ENCODE measurements at regions not wholly inside any gene's neighbourhood (a gene's known extent, or its start where the extent isn't known, plus 50 kb on each side); places are given as distances from the start of the nearest gene placed in this dataset.

- DNase-seq: no peak
These were observed 99.6 kb downstream of the ODF2L start for GRCh38 chr1:86296305-86297205.

GRCh38 chr1:86289746-86290145 is 106.4 kb downstream of the ODF2L start:
- DNase-seq: no peak

- DNase-seq: no peak
These were observed 107.0 kb downstream of the ODF2L start for GRCh38 chr1:86289161-86289560.

- DNase-seq: no peak
These were observed 107.5 kb downstream of the ODF2L start for GRCh38 chr1:86288586-86289147.

- no peak for DNase-seq
These were observed 110.3 kb downstream of the ODF2L start for GRCh38 chr1:86285796-86286195.

GRCh38 chr1:86282611-86283010 is 113.5 kb downstream of the ODF2L start:
- DNase-seq: no peak

- DNase-seq: no peak
These were observed 118.2 kb downstream of the ODF2L start for GRCh38 chr1:86277936-86278335.

- no peak for DNase-seq
These were observed 116.5 kb upstream of the COL24A1 start for GRCh38 chr1:86273066-86273465.

- DNase-seq: no peak
These were observed 115.5 kb upstream of the COL24A1 start for GRCh38 chr1:86272083-86272482.

- DNase-seq: no peak
These were observed 114.5 kb upstream of the COL24A1 start for GRCh38 chr1:86271046-86271445.

GRCh38 chr1:86263101-86263500 is 106.5 kb upstream of the COL24A1 start:
- DNase-seq: no peak

- DNase-seq: no peak
These were observed 103.9 kb upstream of the COL24A1 start for GRCh38 chr1:86260476-86260875.

- DNase-seq: no peak
These were observed 102.8 kb upstream of the COL24A1 start for GRCh38 chr1:86259390-86259789.

GRCh38 chr1:86258101-86258500 is 101.5 kb upstream of the COL24A1 start:
- DNase-seq: no peak

- DNase-seq: peak; percentile 76
These were observed 91.2 kb upstream of the COL24A1 start for GRCh38 chr1:86247597-86248279.

- DNase-seq: no peak
These were observed 89.1 kb upstream of the COL24A1 start for GRCh38 chr1:86245566-86246190.

GRCh38 chr1:86239894-86240293 is 83.3 kb upstream of the COL24A1 start:
- no peak for DNase-seq

- no peak for DNase-seq
These were observed 82.9 kb upstream of the COL24A1 start for GRCh38 chr1:86239490-86239889.

GRCh38 chr1:86238226-86238625 is 81.7 kb upstream of the COL24A1 start:
- no peak for DNase-seq

GRCh38 chr1:86235852-86236251 is 79.3 kb upstream of the COL24A1 start:
- DNase-seq: no peak

- DNase-seq: no peak
These were observed 76.8 kb upstream of the COL24A1 start for GRCh38 chr1:86233403-86233802.

GRCh38 chr1:86231076-86231475 is 74.5 kb upstream of the COL24A1 start:
- DNase-seq: no peak

- DNase-seq: no peak
These were observed 72.9 kb upstream of the COL24A1 start for GRCh38 chr1:86229405-86229975.
